PC-9 (cell line): ENCODE measurements at regions not wholly inside any gene's neighbourhood (a gene's known extent, or its start where the extent isn't known, plus 50 kb on each side); places are given as distances from the start of the nearest gene placed in this dataset.

Source experiments
- BruUV-seq: library from RNA; stranded (reverse); fragments of 400-500 nt; replicated peaks from 2 replicates; lab custom pipeline; 2021; lab: Mats Ljungman, UMichigan
- CTCF ChIA-PET: fragments of 300-600 bp; sonication (Branson Sonifier 250); formaldehyde crosslinking; loops from one replicate; lab custom pipeline; 2022; ENCODE audit warnings: antibody characterized with exemption; lab: Charles Lee
- POLR2A ChIA-PET: fragments of 300-600 bp; sonication (Branson Sonifier 250); formaldehyde crosslinking; loops from one replicate; lab custom pipeline; 2022; ENCODE audit warnings: antibody characterized with exemption; ENCODE audit not compliant: unreplicated experiment; lab: Charles Lee
- DNase-seq, 2 experiments: peaks; one replicate each; pipeline versions ENCODE4 v3.0.0 to v3.0.0-alpha.2; 2015 to 2022; ENCODE audit warnings: mixed read lengths in 1 of 2
- H2AFZ ChIP-seq: fragments of 200-600 bp; sonication (generic); 2 replicates; pipeline ENCODE4 v1.8.1; 2017; ENCODE audit warnings: antibody characterized with exemption
- H3F3A ChIP-seq: fragments of 200-600 bp; sonication (generic); 2 replicates; pipeline ENCODE4 v1.8.1; 2017; ENCODE audit warnings: antibody characterized with exemption, mild to moderate bottlenecking, low read depth; ENCODE audit not compliant: insufficient read depth
- H3K27ac ChIP-seq: fragments of 200-600 bp; sonication (generic); 2 replicates; pipeline ENCODE4 v1.6.1; 2016; ENCODE audit warnings: mixed run types
- H3K27me3 ChIP-seq: fragments of 200-600 bp; sonication (generic); 2 replicates; pipeline ENCODE4 v1.6.1; 2016; ENCODE audit warnings: low read depth, mixed run types; ENCODE audit not compliant: insufficient read depth
- H3K36me3 ChIP-seq: fragments of 200-600 bp; sonication (generic); 2 replicates; pipeline ENCODE4 v1.6.1; 2016; ENCODE audit warnings: low read depth, mixed run types
- H3K4me1 ChIP-seq: fragments of 200-600 bp; sonication (generic); replicated peaks from 2 replicates; pipeline ENCODE4 v1.6.1; 2016; ENCODE audit warnings: mixed run types; ENCODE audit not compliant: insufficient read depth
- H3K4me2 ChIP-seq: fragments of 200-600 bp; sonication (generic); 2 replicates; pipeline ENCODE4 v1.6.1; 2017; ENCODE audit warnings: mixed run types
- H3K4me3 ChIP-seq: fragments of 200-600 bp; sonication (generic); 2 replicates; pipeline ENCODE4 v1.6.1; 2016; ENCODE audit warnings: mixed run types
- H3K79me2 ChIP-seq: fragments of 200-600 bp; sonication (generic); 2 replicates; pipeline ENCODE4 v1.6.1; 2017; ENCODE audit warnings: low read depth, mixed run types
- H3K9me2 ChIP-seq: fragments of 200-600 bp; sonication (generic); 2 replicates; pipeline ENCODE4 v1.8.1; 2017; ENCODE audit warnings: mild to moderate bottlenecking; ENCODE audit not compliant: insufficient read depth
- H3K9me3 ChIP-seq: fragments of 200-600 bp; sonication (generic); 2 replicates; pipeline ENCODE4 v1.8.1; 2016; ENCODE audit warnings: low read depth; ENCODE audit not compliant: insufficient read depth
- H4K20me1 ChIP-seq: fragments of 200-600 bp; sonication (generic); 2 replicates; pipeline ENCODE4 v1.8.1; 2017; ENCODE audit not compliant: insufficient read depth
- EZH2 ChIP-seq: fragments of 200-600 bp; sonication (generic); IDR thresholded peaks from 2 replicates; pipeline ENCODE4 v1.8.0; 2017; ENCODE audit warnings: antibody characterized with exemption, low read depth
- intact Hi-C: fragments of 100-400 bp; cut with micrococcal nuclease; formaldehyde crosslinking; loops from one replicate; pipeline ENCODE4 v1.10.0; 2022; ENCODE audit not compliant: unreplicated experiment
- TF ChIP-seq, protein P1 (sequence below): fragments of 200-600 bp; sonication (generic); conservative IDR thresholded peaks from 2 replicates; pipeline ENCODE4 v1.6.1; 2017; ENCODE audit warnings: mixed run types, antibody characterized with exemption, mild to moderate bottlenecking, moderate library complexity

DNA sequence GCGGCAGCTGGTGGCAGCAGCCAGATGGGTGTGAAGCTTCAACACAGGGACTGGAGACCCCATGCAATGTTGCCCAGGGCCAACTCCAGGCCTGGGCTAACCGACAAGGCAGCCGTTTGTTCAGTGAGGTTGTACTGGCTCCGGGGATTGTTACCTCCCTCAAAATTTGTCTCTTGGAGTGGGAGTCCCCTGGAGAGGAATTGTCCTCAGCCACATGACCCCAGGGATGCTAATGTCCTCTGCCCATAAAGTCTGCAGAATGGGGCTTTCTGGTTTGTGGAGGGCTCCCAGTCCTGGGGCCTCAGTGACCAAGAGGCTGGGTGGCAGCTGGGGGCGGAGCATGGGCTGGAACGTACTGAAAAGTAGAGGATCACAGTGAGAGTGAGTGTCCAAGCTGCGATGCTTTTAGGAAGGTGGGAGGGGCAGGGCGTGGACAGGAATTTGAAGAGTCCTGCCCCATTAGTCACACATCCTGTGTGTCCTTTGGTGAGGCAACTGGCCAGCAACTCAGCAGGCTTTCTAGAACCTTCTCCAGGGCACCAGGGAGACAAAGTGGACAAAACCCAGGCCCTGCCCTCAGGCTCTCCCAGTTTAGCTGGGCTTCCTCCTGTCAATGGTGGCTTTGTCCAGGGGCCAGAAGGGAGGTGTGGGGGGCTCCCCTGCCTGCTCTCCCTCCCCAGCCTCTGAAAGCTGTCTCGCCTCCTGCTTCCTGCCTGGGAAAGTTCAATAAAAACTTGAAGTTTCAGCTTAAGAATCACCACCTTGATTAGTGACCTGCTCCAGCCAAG, 114.0 kb downstream of the NSG2 start:
- no peak for TF ChIP-seq EZH2
- TF ChIP-seq, protein P1, sequence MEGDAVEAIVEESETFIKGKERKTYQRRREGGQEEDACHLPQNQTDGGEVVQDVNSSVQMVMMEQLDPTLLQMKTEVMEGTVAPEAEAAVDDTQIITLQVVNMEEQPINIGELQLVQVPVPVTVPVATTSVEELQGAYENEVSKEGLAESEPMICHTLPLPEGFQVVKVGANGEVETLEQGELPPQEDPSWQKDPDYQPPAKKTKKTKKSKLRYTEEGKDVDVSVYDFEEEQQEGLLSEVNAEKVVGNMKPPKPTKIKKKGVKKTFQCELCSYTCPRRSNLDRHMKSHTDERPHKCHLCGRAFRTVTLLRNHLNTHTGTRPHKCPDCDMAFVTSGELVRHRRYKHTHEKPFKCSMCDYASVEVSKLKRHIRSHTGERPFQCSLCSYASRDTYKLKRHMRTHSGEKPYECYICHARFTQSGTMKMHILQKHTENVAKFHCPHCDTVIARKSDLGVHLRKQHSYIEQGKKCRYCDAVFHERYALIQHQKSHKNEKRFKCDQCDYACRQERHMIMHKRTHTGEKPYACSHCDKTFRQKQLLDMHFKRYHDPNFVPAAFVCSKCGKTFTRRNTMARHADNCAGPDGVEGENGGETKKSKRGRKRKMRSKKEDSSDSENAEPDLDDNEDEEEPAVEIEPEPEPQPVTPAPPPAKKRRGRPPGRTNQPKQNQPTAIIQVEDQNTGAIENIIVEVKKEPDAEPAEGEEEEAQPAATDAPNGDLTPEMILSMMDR, result no peak
- Histone ChIP-seq H3K36me3 (no peaks in the 10 kb centered on the region), H2AFZ (no peak overlapping the region), H3K9me2 (no peaks in the 10 kb centered on the region), H3K27ac (no peak overlapping the region), H3K27me3 (peaks cover 59% of the 10 kb centered on the region), H3K4me2 (no peak overlapping the region), H4K20me1 (no peaks in the 10 kb centered on the region), H3K4me3 (no peak overlapping the region), H3K79me2 (no peaks in the 10 kb centered on the region), H3K4me1 (no peaks in the 10 kb centered on the region), H3F3A (no peaks in the 10 kb centered on the region), H3K9me3 (no peaks in the 10 kb centered on the region)
- CTCF ChIA-PET, result no interaction called here
- intact Hi-C loops, result no loop called here
- POLR2A ChIA-PET, result no interaction called here
- no peak for DNase-seq
- no TSS peak for BruUV-seq

DNA sequence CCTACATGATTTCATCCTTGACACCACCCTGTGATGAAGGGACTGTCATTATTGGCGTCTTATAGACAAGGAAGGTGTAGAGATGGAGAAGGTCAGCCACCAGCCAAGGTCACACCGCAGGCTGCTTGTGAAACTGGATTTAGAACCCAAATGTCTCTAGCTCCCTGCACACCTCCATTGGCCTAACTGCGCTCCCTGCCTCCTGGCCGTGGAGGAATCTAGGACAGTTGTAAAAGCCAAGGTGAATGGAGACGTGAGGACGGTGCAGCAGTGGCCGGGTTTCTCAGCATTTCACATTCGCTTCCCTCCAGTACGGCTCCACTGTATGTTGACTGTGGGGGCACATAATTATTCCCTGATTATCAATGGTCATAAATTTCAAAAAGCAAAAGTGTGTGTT, 119.9 kb downstream of the NSG2 start:
- no peaks in the 10 kb centered on the region for H3K79me2 ChIP-seq
- H2AFZ ChIP-seq, result no peak overlapping the region
- CTCF ChIA-PET, result no interaction called here
- no peak for TF ChIP-seq EZH2
- TF ChIP-seq, protein P1, result no peak
- no peaks in the 10 kb centered on the region for H3K9me2 ChIP-seq
- no peaks in the 10 kb centered on the region for H3K4me1 ChIP-seq
- H3K27me3 ChIP-seq, result peaks cover 53% of the 10 kb centered on the region
- no peaks in the 10 kb centered on the region for H3F3A ChIP-seq
- POLR2A ChIA-PET, result no interaction called here
- H3K4me3 ChIP-seq, result no peak overlapping the region
- H3K27ac ChIP-seq, result no peak overlapping the region
- intact Hi-C loops, result no loop called here
- no peak for DNase-seq
- H3K4me2 ChIP-seq, result no peak overlapping the region
- no peaks in the 10 kb centered on the region for H4K20me1 ChIP-seq
- no peaks in the 10 kb centered on the region for H3K9me3 ChIP-seq
- no TSS peak for BruUV-seq
- H3K36me3 ChIP-seq, result no peaks in the 10 kb centered on the region

DNA sequence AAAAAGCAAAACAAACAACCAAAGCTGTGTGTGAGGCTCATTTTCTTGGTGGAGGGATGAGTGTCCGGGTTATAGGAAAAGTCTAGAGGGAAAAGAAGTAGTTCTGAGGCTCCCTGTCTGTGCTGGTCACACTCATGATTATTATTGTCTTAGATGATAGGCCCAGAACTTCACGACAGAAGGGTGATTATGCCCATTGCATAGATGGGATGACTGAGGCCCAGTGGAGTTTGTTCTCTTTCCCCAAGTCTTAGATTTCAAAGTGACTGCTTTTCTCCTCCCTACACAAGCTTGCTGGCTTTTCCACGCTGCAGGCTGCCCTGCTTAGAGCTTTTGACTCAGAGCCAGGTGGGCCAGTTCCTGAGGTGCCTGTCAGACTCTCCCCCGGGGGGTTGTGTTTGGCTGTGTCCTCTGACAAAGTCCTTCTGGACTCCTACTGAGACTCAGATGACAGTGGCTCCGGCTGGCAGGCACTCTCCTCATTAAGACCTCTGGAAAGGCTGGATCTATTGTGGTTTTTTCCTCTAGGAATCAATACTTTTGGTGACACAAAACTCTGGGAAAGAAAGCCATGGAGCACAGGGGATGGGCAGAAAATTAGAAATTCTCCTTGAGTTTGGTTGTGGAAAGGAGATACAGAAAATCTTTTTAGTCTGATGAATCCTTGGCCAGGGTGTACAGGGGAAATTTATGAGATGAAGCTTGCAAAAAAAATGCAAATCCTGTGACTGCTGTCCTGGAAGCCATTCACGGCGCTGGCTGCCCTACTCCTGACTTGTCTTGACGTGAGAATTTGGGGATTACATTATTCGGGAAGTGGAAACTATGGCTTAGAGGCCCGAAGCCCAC, 120.9 kb downstream of the NSG2 start:
- DNase-seq, result no peak
- no peak overlapping the region for H3K4me3 ChIP-seq
- H4K20me1 ChIP-seq, result no peaks in the 10 kb centered on the region
- BruUV-seq, result no TSS peak
- ChIA-PET CTCF (no interaction called here), POLR2A (no interaction called here)
- H3F3A ChIP-seq, result no peaks in the 10 kb centered on the region
- H3K27ac ChIP-seq, result no peak overlapping the region
- H3K9me2 ChIP-seq, result no peaks in the 10 kb centered on the region
- H3K4me2 ChIP-seq, result no peak overlapping the region
- intact Hi-C loops, result no loop called here
- TF ChIP-seq, protein P1, result no peak
- TF ChIP-seq EZH2, result no peak
- no peaks in the 10 kb centered on the region for H3K9me3 ChIP-seq
- H3K4me1 ChIP-seq, result no peaks in the 10 kb centered on the region
- no peaks in the 10 kb centered on the region for H3K79me2 ChIP-seq
- H2AFZ ChIP-seq, result no peak overlapping the region
- peaks cover 53% of the 10 kb centered on the region for H3K27me3 ChIP-seq
- H3K36me3 ChIP-seq, result no peaks in the 10 kb centered on the region
